SHP77 treated with DMSO at 0.1 percent for 48 hours (cell line): ENCODE measurements at regions not wholly inside any gene's neighbourhood (a gene's known extent, or its start where the extent isn't known, plus 50 kb on each side); places are given as distances from the start of the nearest gene placed in this dataset.
A peak's percentile ranks its signal among the peaks of the same experiment; 100 is the strongest.
"Not testable (repeated sequence)": the region's sequence is repeated elsewhere in the genome, so short reads cannot be mapped to it uniquely, and the experiment has no call there.

Source experiments
- DNase-seq: peaks from one replicate; lab custom pipeline; 2025; lab: John Stamatoyannopoulos, UW

DNA sequence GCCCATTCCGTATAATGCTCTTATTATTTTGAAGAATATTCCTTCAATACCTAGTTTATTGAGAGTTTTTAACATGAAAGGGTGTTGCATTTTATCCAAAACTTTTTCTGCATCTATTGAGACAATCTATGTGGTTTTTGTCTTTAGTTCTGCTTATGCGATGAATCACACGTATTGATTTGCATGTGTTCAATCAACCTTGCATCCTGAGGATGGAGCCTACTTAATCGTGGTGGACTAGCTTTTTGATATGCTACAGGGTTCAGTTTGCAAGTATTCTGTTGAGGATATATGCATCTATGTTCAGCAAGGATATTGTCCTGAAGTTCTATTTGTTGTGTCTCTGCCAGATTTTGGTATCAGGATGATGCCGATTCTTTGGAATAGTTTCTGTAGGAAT is 1070.3 kb upstream of the CDH18 start:
- no peak for DNase-seq

DNA sequence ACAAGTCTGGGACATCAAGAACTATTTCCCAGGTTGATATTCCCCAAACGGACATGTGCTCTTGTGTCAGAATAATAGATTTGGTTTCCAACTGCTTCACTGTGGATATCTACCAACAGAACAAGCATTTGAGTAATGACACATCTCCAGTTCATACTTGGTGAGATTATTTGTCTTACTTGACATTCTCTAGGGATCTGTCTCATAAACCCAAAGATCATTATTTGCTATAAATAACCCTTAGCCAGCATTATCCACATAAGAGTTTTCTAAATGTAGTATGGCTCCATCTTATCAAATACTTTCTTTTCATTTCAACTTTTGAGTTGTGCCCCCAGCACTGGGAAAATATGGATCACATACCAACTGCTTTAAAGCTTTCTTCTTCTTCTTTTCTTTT is 1063.9 kb upstream of the CDH18 start:
- DNase-seq, result no peak

DNA sequence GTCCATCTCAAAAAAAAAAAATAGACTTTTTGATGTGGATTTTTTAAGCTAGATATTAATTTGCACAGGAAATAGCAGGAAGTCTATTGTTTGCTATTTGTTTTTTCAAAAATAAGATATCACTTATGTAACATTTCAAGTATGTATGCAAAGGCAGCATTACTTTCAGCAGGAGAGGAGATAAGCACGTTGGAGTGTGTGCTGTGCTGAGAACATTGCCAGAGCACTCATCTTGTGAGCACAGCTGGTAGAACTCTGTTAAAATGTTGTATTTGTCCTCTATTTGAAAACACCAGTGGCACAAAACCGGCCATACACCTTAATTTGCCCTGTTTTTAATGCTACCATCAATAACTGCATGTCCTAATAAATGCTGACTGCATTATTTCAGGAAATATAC is 1061.9 kb upstream of the CDH18 start:
- peak; percentile 27 for DNase-seq

DNA sequence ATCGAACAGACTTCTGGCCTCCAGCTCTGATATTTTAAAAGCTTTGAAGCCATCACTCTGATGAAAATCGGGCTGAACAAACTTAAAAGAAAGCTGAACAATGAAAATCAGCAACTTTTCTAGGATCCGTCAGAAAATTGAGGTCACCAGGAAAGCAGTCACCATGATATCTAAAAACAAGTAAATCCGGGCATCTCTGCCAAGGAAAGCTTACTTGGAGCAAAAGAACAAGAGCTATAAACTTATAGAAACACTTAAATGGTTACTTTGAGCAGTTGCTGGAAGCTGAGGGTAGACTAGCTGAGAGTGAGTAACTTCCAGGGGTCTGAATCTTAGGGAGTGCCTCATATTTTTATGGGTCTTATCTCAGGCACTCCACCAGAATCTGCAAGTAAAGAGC is 1043.0 kb upstream of the CDH18 start:
- DNase-seq, result no peak

DNA sequence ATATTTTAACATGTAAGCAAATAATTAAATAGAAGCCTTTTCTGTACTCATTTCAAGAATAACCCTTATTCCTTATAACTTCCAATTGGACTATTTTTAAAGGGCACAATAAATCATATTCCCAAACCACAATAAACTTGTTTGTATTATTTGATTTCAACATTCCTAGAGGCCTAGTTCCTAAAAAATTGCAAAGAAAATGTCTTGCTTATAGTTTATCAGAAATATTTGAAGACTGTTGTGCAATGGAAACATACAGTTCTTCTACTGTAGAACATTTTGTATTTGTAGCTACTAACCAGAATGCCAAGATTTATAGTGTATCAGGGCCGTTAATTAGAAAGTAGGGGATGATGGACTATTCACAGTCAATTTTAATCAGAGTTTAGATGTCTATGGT is 1037.0 kb upstream of the CDH18 start:
- no peak for DNase-seq

DNA sequence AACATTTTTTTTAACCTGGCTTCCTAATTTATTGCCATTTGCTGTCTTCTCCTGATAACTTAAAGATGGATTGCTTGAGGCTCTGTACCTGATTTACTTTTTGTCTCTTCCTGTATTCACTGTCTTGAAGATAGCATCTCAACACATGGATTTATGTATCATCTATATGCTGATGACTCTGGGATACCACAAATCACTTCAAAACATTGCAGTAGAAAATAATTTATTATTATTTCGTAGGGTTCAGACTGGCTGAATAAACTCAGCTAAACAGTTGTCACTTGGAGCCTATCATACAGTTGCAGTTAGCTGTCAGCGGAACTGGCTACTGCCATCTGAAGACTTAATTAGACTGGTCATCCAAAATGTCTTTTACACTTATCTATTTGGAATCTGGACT is 1025.2 kb upstream of the CDH18 start:
- DNase-seq, result no peak

DNA sequence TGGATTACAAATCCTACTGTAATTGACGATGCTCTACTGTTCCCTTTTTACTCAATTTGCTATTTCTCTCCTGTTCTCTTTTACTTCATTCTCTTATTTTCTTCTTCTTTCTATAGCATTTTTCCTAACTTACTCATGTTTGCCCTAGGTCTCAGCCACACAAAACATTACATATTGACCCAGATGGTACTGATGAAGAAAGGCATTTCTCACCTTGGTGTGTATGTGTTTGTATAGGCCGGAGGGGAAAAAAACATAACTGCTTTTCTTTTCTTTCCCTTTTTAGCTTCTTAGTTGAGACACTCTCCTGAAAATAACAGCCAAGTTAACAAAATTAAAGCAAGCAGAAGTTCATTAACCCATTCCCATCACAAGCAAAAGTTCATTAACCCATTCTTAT is 1019.8 kb upstream of the CDH18 start:
- DNase-seq, result no peak

DNA sequence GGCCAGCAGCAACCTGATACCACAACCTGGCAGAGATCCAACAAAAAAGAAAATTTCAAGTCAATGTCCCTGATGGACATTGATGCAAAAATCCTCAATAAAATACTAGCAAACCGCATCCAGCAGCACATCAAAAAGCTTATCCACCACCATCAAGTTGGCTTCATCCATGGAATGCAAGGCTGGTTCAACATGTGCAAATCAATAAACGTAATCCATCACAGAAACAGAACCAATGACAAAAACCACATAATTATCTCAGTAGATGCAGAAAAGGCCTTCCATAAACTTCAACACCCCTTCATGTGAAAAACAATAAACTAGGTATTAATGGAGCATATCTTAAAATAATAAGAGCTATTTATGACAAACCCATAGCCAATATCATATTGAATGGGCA is 1000.9 kb upstream of the CDH18 start:
- DNase-seq, result not testable (repeated sequence)

DNA sequence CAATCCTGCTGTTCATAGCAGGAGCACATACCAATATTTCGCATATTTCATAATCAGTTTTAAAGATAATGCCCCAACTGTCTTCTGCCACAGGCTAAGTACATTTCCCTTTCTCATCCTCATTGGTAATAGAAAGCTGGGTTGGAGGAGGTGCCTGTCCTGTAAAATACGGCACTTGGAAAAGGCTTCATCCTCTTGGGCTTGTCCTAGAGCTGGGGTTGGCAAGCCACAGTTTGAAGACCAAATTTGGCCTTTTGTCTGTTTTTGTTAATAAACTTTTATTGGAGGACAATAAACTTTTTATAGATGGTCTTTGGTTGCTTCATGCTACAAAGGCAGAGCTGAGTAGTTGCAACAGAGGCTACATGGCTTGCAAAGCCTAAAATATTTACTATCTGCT is 997.8 kb upstream of the CDH18 start:
- no peak for DNase-seq

DNA sequence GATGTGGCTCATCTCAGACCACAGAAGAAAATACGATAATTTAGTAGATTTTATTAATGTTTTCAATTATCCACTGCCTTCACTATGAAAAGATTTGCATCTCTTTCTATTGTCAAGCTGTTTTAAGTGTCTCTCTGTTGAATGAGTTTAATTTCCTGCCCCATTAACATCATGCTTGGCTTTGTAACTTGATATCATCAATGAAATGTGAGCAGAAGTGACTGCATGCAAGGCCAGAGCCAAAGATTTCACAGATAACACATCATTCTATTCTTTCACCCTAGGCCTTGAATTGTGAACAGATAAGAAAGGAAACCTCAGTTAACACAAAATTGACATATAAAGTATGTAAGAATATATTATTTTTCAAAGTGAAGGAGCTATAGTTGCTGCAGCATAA is 986.4 kb upstream of the CDH18 start:
- peak; percentile 67 for DNase-seq

DNA sequence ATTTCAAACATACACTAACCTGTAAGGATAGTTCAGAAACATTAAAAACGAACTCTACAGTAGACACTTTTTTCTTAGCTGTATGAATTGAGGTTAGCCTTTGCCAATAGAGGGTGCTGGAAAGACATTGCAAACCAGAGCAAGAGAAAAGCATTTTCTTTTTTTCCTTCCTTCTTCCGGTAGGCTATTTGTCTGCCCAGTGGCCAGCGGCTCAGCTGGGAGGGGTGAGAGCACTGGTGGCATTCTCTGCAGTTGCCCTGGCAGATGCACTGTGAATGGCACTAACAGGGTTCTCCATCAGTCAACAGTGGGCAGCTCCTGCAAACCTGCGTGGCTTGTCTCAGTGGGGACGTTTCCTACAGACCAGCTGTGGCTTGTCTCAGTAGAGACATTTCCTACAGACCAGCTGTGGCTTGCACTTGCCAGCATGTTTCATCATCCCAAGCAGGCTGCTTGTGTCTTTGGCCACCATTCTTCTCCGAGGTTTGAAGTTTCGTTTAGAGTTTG is 984.5 kb upstream of the CDH18 start:
- peak; percentile 85 for DNase-seq

DNA sequence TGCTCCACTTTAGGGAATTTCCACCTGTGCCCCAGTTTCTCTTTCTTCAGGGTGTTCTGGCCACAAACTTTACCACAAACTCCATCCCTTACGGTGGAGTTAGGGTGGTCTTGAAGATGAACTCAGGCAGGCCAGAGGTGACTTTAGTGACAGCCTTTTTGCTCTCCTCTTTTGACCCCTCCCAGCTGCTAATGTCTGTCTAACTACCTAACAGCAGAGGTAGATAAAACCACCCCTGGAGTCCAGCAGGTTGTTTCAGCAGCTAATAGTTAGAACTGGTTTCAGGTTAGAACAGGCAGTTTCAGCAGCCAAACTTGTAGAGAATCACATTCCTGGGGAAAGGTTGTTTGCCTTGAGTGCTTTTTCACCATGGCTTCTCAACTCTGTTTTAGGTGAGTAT is 971.3 kb upstream of the CDH18 start:
- no peak for DNase-seq

DNA sequence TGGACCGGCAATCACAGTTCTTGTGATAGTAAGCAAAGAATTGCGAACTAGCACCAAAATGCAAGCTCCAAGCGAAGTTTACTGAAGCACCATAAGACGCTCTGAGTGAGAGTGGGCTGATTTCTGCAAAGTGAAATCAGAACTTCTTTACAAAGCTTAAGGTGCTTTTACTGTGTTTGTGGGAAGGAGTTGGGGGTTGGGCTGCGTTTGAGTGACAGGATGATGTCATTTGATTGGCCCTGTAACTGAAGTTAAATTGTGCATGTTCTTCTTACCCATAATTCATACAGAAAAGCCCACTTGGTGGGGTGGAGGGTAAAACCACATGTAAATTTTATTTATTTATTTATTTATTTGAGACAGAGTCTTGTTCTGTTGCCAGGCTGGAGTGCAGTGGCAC is 970.6 kb upstream of the CDH18 start:
- no peak for DNase-seq

DNA sequence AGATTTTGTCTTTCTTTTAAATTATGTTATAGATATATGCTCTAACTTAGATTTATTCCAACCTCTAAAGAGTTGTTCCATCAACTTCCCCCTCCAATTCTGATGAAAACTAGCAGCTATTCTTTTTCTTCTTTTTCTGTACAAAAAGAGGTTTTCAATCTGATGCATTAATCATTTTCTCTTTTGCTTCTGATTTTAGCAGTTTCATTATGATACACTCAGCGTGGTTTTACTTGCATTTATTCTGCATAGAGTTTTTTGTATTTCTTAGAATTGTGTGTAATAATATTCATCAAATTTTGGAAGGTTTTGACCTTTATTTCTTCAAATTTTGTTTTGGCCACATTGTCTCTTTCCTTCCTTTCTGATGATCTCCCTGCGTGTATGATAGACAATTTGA is 968.1 kb upstream of the CDH18 start:
- DNase-seq, result no peak

DNA sequence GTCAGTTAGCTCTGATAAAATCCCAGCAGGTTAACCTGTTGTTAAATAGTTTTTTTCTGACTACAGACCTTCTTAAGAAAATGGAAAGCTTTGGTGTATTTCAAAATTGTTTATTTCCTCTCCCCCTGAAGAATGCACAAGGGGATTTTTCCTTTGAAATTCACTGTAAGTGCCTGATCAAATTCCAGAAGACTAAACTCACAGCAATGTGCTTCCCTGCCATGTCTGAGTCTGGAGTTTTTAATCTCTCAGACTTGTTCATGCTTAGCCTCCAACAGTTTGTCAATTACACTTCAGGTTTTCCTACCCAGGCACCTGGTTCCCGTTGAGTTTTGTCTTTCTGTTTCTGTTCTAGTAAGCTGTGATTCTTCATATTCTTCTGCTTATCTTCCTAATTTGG is 961.6 kb upstream of the CDH18 start:
- no peak for DNase-seq

DNA sequence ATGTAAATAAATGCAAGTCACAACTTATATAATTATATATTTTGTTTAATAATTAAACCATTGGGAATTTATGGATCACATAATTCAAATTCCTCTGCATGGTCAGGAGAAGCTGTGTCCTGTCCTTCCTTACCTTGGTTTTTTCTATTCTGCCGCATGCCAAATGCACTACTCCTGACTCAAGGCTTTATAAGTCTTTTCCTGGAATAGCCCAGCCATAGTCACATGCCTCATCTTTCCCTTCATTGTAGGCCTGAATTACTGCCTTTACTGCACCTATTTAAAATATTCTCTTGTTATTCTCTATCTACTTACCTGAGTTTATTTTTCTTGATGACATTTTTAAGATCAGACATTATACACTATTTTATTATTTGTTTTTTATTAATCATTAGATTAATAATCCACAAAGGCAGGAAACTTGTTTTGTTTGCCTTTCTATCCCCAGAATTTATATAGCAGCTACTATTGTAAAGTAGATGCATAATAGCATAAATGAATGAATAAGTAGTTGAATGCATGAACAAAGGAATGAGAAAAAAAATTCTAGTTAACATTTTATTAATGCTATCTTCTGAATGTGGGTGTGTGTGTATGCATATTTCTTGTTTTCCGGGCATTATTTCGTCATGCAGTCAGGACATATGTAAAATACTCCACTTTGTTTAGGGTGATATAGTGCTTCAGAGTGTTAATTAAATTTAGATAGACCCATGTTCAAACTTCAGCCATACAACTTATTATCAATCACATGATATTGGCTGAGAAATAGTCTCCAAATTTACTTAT is 955.4 kb upstream of the CDH18 start:
- DNase-seq, result not testable (repeated sequence)

DNA sequence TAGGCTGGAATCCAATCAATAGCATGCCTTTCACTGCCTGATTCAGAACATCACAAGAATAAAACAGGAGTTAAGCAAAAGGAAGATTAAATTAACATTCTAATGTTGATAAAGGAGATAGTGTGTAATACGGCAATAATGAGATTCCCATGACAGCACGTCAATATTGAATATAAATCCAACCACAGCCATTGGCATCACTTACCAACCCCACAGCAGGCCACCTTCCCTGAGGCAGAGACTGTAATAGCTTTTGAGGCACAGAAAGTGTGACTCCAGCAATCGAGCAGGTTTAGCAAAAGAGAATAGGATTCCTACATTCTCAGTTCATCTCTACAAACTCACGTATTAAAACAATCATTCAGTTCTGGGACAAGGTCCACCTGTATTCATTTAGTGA is 954.6 kb upstream of the CDH18 start:
- DNase-seq, result not testable (repeated sequence)

DNA sequence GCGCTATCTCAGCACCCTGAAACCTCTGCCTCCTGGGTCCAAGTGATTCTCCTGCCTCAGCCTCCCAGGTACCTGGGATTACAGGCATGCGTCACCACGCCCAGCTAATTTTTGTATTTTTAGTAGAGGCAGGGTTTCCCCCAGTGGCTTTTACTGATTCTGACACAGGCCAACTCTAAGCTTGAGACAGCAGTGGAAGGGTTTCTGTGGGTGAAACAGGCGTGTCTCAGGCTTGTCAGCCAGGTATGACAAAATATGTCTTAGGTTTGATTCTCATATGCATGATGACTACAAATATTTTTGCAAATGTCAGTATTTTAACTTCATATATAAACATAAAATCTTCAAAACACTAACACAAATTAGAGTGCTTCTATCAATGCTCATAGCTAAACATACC is 952.8 kb upstream of the CDH18 start:
- DNase-seq, result not testable (repeated sequence)

DNA sequence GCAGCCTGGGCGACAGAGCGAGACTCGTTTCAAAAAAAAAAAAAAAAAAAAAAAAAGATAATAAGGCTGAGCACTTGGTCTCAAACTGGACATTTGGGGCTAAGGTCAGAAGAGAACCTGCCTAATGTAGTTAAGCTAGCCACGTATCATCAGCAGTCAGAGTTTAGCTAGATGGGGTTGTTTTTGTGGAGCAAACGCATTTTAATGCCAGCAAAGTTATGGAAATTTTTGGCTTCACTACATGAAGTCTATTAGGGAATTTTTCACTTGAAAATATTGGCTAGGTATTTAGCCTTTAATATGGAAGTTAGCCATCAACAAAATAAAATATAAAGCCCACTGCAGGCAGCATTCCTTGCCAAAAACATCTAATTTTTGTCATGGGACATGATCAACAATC is 902.9 kb upstream of the CDH18 start:
- not testable (repeated sequence) for DNase-seq

DNA sequence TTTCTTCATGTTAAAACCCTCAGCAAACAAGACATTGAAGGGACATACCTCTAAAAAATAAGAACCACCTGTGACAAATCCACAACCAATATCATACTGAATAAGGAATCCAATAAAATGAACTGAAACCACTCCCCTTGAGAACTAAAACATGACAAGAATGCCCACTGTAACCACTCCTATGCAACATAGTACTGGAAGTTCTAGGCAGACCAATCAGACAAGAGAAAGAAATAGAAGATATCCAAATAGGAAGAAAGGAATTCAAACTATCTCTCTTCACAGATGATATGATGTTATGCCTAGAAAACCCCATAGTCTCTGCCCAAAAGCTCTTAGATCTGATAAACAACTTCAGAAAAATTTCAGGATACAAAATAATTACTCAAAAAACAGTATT is 887.7 kb upstream of the CDH18 start:
- DNase-seq, result not testable (repeated sequence)

DNA sequence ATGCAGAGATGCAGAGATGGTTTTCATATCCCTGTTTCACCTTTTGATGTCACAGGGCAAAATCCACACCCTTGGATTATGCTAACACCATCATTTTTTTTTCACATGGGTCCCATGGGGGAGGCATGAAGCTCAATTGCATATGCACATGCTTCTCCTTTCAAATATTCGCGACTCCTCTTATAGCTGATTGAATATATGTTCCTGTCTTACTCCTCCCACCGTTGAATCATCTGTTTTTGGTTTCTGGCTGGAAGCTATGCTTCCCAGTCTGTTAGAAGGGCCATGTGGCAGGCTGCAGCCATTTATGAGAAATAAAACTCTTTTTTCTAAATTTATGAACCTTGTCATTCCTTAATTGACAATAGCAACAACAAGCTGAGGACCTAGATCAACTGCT is 877.9 kb upstream of the CDH18 start:
- not testable (repeated sequence) for DNase-seq

DNA sequence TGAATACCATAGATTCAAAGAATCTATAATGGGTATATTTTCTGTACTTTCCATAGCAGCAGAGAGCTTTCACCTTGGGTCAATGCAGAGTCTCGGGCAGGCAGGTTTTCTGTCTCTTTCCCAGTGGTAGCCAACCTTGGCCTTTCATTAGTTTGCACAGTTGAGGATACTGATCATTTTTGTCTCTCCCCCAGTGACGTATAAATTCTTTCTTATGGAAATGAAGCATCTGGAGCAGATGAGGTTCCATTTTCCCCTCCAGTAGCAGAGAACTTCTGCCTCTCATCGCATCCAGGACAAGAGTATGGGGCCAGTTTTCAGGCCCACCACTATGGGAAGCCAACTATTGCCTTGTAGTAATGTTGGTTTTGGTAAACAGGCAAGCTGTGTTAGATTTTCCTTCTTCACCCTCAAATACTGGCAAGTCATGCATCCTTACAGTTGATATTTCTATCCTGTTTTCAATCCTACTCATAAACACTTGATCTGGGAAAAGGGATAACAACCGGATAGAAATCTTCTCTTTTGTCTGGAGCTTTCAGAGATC is 845.2 kb upstream of the CDH18 start:
- DNase-seq, result no peak

DNA sequence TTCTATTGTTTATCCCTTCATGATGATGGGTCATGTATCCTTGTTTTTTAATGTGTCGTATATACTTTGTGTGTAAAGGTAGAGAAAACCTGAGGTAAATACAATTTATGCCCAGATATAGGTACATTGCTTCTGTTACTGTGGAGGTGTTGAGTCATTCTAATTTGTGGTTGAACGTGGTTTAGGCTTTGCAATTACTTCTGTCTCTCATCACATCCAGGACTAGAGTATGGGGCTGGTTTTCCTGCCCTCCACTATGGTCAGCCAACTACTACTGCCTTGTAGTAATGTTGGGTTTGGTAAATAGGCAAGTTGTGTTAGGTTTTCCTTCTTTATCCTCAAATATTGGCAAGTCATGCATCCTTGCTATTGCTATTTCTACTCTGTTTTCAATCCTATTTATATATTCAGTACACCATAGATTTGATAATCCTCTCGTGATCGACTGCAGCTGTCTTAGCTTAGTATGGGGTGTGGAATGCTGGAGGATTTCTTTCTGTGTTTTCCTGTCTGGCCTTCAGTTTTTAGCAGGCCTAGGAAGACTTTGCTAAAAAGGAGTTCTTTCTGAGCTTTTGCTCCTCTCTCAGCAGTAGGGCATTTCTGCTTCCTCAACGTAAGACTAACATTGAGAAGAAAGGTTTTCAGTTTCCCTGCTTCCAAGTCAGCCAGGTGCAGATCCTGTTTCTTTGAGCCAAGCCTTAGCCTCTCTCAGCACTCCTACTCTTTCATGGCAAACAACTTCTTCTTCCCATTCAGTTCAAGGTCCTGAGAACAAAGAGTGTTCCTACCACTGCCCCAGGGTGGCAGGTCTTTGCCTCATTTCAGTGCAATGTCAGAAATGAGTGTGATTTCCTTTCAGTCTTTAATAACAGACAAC is 844.4 kb upstream of the CDH18 start:
- DNase-seq, result no peak
